ENCODE measurements at regions not wholly inside any gene's neighbourhood (a gene's known extent, or its start where the extent isn't known, plus 50 kb on each side); places are given as distances from the start of the nearest gene placed in this dataset.

DNA sequence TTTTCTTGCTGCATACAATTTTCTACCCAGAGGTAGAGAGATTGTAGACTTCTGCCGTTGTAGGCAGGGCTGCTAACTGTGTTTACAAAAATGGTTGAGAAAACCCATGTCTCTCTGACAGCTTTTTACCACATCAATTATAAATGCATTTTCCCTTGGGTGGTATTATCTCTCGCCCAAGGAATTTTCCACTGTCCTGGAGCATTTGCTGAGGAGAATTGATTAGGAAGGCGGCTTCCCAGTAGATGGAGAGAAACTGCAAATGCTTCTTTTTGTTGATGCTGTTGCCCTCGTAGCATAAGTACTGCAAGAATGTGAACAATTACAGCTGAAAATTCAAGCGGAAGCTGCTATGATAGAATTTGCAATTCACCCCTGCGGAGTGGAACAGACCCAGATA, 1007.7 kb upstream of the KLHL29 start:
- TF ChIP-seq, protein P1, sequence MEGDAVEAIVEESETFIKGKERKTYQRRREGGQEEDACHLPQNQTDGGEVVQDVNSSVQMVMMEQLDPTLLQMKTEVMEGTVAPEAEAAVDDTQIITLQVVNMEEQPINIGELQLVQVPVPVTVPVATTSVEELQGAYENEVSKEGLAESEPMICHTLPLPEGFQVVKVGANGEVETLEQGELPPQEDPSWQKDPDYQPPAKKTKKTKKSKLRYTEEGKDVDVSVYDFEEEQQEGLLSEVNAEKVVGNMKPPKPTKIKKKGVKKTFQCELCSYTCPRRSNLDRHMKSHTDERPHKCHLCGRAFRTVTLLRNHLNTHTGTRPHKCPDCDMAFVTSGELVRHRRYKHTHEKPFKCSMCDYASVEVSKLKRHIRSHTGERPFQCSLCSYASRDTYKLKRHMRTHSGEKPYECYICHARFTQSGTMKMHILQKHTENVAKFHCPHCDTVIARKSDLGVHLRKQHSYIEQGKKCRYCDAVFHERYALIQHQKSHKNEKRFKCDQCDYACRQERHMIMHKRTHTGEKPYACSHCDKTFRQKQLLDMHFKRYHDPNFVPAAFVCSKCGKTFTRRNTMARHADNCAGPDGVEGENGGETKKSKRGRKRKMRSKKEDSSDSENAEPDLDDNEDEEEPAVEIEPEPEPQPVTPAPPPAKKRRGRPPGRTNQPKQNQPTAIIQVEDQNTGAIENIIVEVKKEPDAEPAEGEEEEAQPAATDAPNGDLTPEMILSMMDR (IDR thresholded peaks at IDR 0.05; ENCODE audit: extremely low read depth, missing control alignments), result no peak
- no peak for DNase-seq (ENCODE audit: low spot score)

DNA sequence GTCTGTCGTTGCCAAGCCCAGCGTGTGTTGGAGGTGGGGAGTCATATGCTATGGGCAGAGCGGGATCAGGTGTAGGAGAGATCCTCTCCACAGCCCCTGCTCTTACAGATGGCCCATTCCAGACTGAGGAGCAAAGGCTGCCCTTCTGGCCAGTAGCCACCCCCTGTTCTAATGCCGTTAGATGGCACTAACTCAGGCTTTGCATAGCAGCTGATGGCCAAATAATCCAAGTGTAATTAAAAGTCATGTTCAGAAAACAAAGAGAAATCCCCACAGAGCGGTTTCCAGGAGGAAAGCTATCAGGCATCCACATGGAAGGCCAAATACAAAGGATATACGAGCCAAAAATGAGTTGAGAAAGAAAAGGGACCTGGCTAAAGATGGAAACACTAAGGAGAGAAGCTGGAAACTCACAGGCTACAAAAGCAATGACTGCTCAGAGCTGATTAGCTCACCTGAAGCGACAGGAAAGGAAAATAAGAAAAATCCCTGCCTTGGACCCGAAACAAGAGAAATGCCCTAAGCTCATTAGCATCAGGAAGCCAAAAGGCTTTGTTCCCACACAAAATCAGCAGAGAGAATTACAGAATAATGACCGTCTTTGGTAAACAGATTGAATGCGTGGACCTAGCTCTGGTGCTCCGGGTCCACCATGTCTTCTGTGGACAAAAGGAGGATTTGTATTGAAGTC, 1002.4 kb upstream of the KLHL29 start:
- DNase-seq (ENCODE audit: low spot score), result no peak
- TF ChIP-seq, protein P1 (IDR thresholded peaks at IDR 0.05; ENCODE audit: extremely low read depth, missing control alignments), result no peak

DNA sequence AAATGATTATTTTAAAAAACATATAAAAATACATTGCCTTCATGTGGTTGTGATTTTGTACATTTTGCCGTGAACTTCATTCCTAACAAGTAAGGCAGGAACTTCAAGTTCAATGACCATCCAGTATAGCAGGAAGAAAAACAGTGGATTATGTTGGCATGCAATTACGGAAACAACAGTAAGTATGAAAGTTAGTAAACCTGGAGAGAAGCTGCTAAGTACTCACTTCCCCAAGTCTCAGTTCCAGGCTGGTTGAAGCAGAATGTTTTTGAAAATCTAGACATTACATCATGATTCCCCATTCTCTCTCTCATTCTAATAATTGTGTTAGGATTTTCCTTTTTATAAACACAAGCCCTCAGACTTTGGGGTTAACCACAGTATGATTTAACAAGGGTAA, 987.1 kb upstream of the KLHL29 start:
- TF ChIP-seq, protein P1 (IDR thresholded peaks at IDR 0.05; ENCODE audit: extremely low read depth, missing control alignments), result no peak
- DNase-seq (ENCODE audit: low spot score), result no peak

DNA sequence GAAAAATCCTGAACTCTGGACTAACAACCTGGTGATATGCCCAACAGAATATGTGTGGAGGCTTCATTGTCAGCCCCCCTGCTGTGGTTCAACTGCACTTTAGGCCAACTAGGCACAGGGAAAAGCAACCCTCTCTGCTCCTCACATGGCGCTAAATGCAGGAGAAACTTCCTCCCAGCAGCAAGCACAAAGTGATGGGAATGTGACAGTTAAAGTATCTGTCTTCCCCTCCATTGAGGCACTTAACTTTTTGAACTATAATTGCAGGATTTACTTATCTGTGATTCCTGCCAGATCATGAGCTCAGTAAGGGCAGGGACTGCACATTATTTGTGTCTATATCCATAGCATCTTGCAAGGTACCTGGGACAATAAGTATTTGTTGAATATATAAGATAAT, 981.2 kb upstream of the KLHL29 start:
- TF ChIP-seq, protein P1 (IDR thresholded peaks at IDR 0.05; ENCODE audit: extremely low read depth, missing control alignments), result no peak
- no peak for DNase-seq (ENCODE audit: low spot score)

DNA sequence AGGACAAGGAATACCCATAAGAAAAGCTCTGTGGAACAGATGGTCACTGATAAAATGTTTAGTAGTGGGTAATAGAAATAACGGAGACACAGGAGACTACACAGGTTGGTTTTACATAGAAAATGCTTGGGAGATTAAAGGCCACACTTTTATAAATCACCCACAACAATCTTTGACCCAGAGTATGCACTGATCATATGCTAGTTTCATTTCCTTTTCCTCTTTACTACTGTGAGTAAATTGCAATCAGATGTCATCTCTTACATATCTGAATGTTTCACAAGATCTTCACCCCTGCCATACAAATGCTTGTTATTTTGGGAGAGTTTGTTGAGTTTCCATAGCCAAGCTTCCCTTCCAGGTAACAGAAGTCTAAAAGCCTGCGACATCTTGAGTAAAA, 978.4 kb upstream of the KLHL29 start:
- DNase-seq (ENCODE audit: low spot score), result no peak
- TF ChIP-seq, protein P1 (IDR thresholded peaks at IDR 0.05; ENCODE audit: extremely low read depth, missing control alignments), result no peak

DNA sequence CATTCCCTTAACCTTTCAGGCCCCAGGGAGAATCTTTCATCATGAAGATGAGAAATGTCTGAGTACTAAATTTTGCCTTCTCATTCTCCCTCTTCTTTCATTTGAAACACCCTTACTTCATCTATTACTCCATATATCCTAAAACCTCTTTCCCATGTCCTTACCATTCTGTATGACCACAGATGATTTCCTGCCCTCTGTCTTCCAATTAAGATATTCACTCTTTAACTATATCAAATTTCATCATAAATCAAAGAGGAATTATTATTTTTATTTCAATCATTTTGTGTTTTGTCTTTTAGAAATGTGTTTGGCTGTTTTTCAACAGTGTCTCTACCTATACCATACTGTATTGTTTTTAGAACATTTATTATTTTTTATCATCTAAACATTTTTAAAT, 964.9 kb upstream of the KLHL29 start:
- TF ChIP-seq, protein P1 (IDR thresholded peaks at IDR 0.05; ENCODE audit: extremely low read depth, missing control alignments), result no peak
- no peak for DNase-seq (ENCODE audit: low spot score)

DNA sequence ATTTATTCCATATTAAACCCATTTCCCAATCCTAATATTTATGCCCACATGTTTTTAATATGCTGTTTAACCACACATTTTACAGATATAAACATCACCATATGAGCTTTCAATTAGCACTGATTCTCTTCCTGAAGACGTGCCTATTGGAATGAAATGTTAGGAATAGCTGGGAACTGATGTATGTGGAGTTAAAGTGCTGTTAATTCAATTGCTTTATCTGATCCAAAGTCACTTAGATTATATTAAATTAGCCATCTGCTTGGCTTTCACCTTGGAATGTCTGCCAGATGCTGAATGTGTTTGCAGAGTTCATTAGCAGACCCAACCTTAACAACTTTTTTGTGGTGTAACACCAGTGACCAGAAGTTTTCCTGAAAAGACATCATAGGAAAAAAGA, 942.9 kb upstream of the KLHL29 start:
- TF ChIP-seq, protein P1 (IDR thresholded peaks at IDR 0.05; ENCODE audit: extremely low read depth, missing control alignments), result no peak
- DNase-seq (ENCODE audit: low spot score), result no peak

All from GM20000 (cell line).